IMR-90 (cell line): ENCODE measurements at regions not wholly inside any gene's neighbourhood (a gene's known extent, or its start where the extent isn't known, plus 50 kb on each side); places are given as distances from the start of the nearest gene placed in this dataset.

ENCODE experiments used
- ATAC-seq: fragments of 200-7000 bp; cut with Tn5 transposase; 2 replicates; pipeline ENCODE4 v1.9.1; 2020; ENCODE audit warnings: low read depth, mild to moderate bottlenecking, moderate library complexity
- BruUV-seq: library from RNA; stranded (reverse); fragments of 400-500 nt; replicated peaks from 2 replicates; lab custom pipeline; 2021; lab: Mats Ljungman, UMichigan
- CTCF ChIA-PET: fragments of 300-600 bp; formaldehyde crosslinking; extraction: SDS; loops from one replicate; lab custom pipeline; 2021; ENCODE audit warnings: antibody characterized with exemption; lab: Yijun Ruan, JAX
- POLR2A ChIA-PET: fragments of 300-600 bp; sonication (Branson Sonifier 250); formaldehyde crosslinking; loops from one replicate; lab custom pipeline; 2022; ENCODE audit warnings: antibody characterized with exemption; ENCODE audit not compliant: unreplicated experiment; lab: Charles Lee
- DNase-seq: peaks from one replicate; pipeline ENCODE4 v3.0.0; 2013
- H2AFZ ChIP-seq: replicated peaks from 2 replicates; pipeline ENCODE3; 2013; ENCODE audit warnings: low read length, mild to moderate bottlenecking; ENCODE audit not compliant: poor library complexity
- H2AK5ac ChIP-seq: 2 replicates; pipeline ENCODE4 v1.6.1; 2013; ENCODE audit warnings: low read depth, low read length, inconsistent platforms
- H2AK9ac ChIP-seq: replicated peaks from 2 replicates; pipeline ENCODE3; 2013; ENCODE audit warnings: mild to moderate bottlenecking, low read depth, low read length, moderate library complexity; ENCODE audit not compliant: poor library complexity
- H2BK120ac ChIP-seq: 2 replicates; pipeline ENCODE4 v1.6.1; 2013; ENCODE audit warnings: low read depth, low read length, inconsistent platforms
- H2BK15ac ChIP-seq: 3 replicates; pipeline ENCODE4 v1.6.1; 2013; ENCODE audit warnings: low read depth, low read length, inconsistent platforms
- H2BK20ac ChIP-seq: 2 replicates; pipeline ENCODE4 v1.6.1; 2013; ENCODE audit warnings: low read depth, mild to moderate bottlenecking, inconsistent platforms, low read length, moderate library complexity
- H2BK5ac ChIP-seq: 2 replicates; pipeline ENCODE4 v1.6.1; 2013; ENCODE audit warnings: mild to moderate bottlenecking, low read depth, low read length, inconsistent platforms; ENCODE audit not compliant: poor library complexity, severe bottlenecking
- H3K14ac ChIP-seq: replicated peaks from 2 replicates; pipeline ENCODE4 v1.6.1; 2013; ENCODE audit warnings: low read depth, low read length, inconsistent platforms
- H3K18ac ChIP-seq: 2 replicates; pipeline ENCODE4 v1.6.1; 2013; ENCODE audit warnings: low read depth, low read length, control low read depth
- H3K23ac ChIP-seq: 2 replicates; pipeline ENCODE4 v1.6.1; 2013; ENCODE audit warnings: low read depth, low read length, inconsistent platforms
- H3K27ac ChIP-seq: 2 replicates; pipeline ENCODE4 v1.5.1; 2013; ENCODE audit warnings: mild to moderate bottlenecking, control low read depth, low read length; ENCODE audit not compliant: insufficient read depth
- H3K27me3 ChIP-seq: 2 replicates; pipeline ENCODE4 v1.6.1; 2013; ENCODE audit warnings: low read length; ENCODE audit not compliant: control insufficient read depth, insufficient read depth
- H3K36me3 ChIP-seq: 2 replicates; pipeline ENCODE4 v1.6.1; 2013; ENCODE audit warnings: low read length, mixed read lengths; ENCODE audit not compliant: control insufficient read depth, insufficient read depth
- H3K4ac ChIP-seq: 2 replicates; pipeline ENCODE4 v1.6.1; 2013; ENCODE audit warnings: low read depth, low read length, inconsistent platforms
- H3K4me1 ChIP-seq: 2 replicates; pipeline ENCODE4 v1.6.1; 2013; ENCODE audit warnings: low read length, mixed read lengths; ENCODE audit not compliant: control insufficient read depth, insufficient read depth
- H3K4me2 ChIP-seq: 2 replicates; pipeline ENCODE4 v1.6.1; 2013; ENCODE audit warnings: low read depth, mild to moderate bottlenecking, control low read depth, low read length, moderate library complexity
- H3K4me3 ChIP-seq: 2 replicates; pipeline ENCODE4 v1.5.1; 2013; ENCODE audit warnings: low read depth, mild to moderate bottlenecking, control low read depth, low read length, moderate library complexity; ENCODE audit not compliant: insufficient read depth
- H3K56ac ChIP-seq: 2 replicates; pipeline ENCODE4 v1.6.1; 2013; ENCODE audit warnings: low read length, inconsistent platforms; ENCODE audit not compliant: insufficient read depth; ENCODE audit errors: extremely low read depth
- H3K79me1 ChIP-seq, 2 experiments: 2 replicates each; pipeline ENCODE4 v1.6.1; 2013; ENCODE audit warnings: low read length in 2 of 2, inconsistent platforms in 1 of 2, low read depth in 1 of 2
- H3K9ac ChIP-seq: 2 replicates; pipeline ENCODE4 v1.6.1; 2013; ENCODE audit warnings: low read depth, low read length, control low read depth
- H3K9me1 ChIP-seq: 2 replicates; pipeline ENCODE4 v1.6.1; 2013; ENCODE audit warnings: low read length, inconsistent platforms; ENCODE audit not compliant: insufficient read depth
- H3K9me3 ChIP-seq: 2 replicates; pipeline ENCODE4 v1.6.1; 2013; ENCODE audit warnings: low read length; ENCODE audit not compliant: control insufficient read depth, insufficient read depth
- H4K20me1 ChIP-seq: 2 replicates; pipeline ENCODE4 v1.6.1; 2013; ENCODE audit warnings: low read length, inconsistent platforms; ENCODE audit not compliant: insufficient read depth
- H4K5ac ChIP-seq: 2 replicates; pipeline ENCODE4 v1.6.1; 2013; ENCODE audit warnings: mild to moderate bottlenecking, low read depth, low read length, control low read depth
- H4K8ac ChIP-seq, 2 experiments: 2 replicates each; pipeline ENCODE4 v1.6.1; 2013; ENCODE audit warnings: low read depth in 2 of 2, low read length in 2 of 2, control low read depth in 1 of 2, inconsistent platforms in 1 of 2
- H4K91ac ChIP-seq: 2 replicates; pipeline ENCODE4 v1.6.1; 2013; ENCODE audit warnings: low read depth, low read length, inconsistent platforms; ENCODE audit not compliant: insufficient read depth
- BHLHE40 ChIP-seq: fragments of 150-350 bp; IDR thresholded peaks from 2 replicates; pipeline ENCODE4 v1.6.1; 2016; ENCODE audit warnings: mild to moderate bottlenecking, low read depth, low read length
- CEBPB ChIP-seq: IDR thresholded peaks from 2 replicates; pipeline ENCODE4 v1.6.1; 2012; ENCODE audit warnings: low read depth, low read length, improper control_type of control experiment
- CHD1 ChIP-seq: IDR thresholded peaks from 2 replicates; pipeline ENCODE4 v1.6.1; 2012; ENCODE audit warnings: low read depth, low read length, improper control_type of control experiment
- FOS ChIP-seq: fragments of 150-350 bp; IDR thresholded peaks from 2 replicates; pipeline ENCODE4 v1.6.1; 2016; ENCODE audit warnings: low read depth, low read length
- MAFK ChIP-seq: IDR thresholded peaks from 2 replicates; pipeline ENCODE4 v1.6.1; 2012; ENCODE audit warnings: low read depth, low read length, improper control_type of control experiment
- MAZ ChIP-seq: IDR thresholded peaks from 2 replicates; pipeline ENCODE4 v1.6.1; 2012; ENCODE audit warnings: low read depth, mild to moderate bottlenecking, low read length, improper control_type of control experiment, moderate library complexity, borderline replicate concordance
- MXI1 ChIP-seq: IDR thresholded peaks from 2 replicates; pipeline ENCODE4 v1.6.1; 2012; ENCODE audit warnings: low read depth, mild to moderate bottlenecking, low read length, moderate library complexity, borderline replicate concordance
- NFE2L2 ChIP-seq: fragments of 150-350 bp; IDR thresholded peaks from 2 replicates; pipeline ENCODE4 v1.6.1; 2016; ENCODE audit warnings: low read depth, mild to moderate bottlenecking, low read length
- POLR2A ChIP-seq: IDR thresholded peaks from 2 replicates; pipeline ENCODE4 v1.6.1; 2012; ENCODE audit warnings: mild to moderate bottlenecking, low read depth, low read length
- RCOR1 ChIP-seq: IDR thresholded peaks from 2 replicates; pipeline ENCODE4 v1.6.1; 2012; ENCODE audit warnings: mild to moderate bottlenecking, low read length, improper control_type of control experiment; ENCODE audit not compliant: insufficient replicate concordance
- SMC3 ChIP-seq: fragments of 150-350 bp; IDR thresholded peaks from 2 replicates; pipeline ENCODE4 v1.6.1; 2016; ENCODE audit warnings: low read depth, mild to moderate bottlenecking, antibody characterized with exemption, low read length, moderate library complexity
- WGBS, 2 experiments: methylation state at CpG; one replicate each; pipeline versions ENCODE4 v1.1.5 to v1.1.7; 2013; ENCODE audit warnings: missing lambda C conversion rate in 2 of 2; ENCODE audit not compliant: insufficient read length in 1 of 2; ENCODE audit errors: extremely low coverage in 2 of 2; 5-methylcytosine and 5-hydroxymethylcytosine counted together
- dilution Hi-C: fragments of 300-500 bp; cut with HindIII; formaldehyde crosslinking; loops from one replicate; pipeline ENCODE4 v1.14.3; 2018; ENCODE audit warnings: low sequenced_read_pairs; ENCODE audit not compliant: unreplicated experiment
- in situ Hi-C: fragments of 300-500 bp; cut with MboI; formaldehyde crosslinking; loops from 3 replicates; pipeline ENCODE4 v1.14.3; 2019; ENCODE audit warnings: low sequenced_read_pairs, inconsistent platforms, mixed read lengths
- intact Hi-C: fragments of 100-400 bp; cut with micrococcal nuclease; formaldehyde crosslinking; loops from 2 replicates; pipeline ENCODE4 v1.10.0; 2022
- TF ChIP-seq, protein P1 (sequence below): conservative IDR thresholded peaks from 2 replicates; pipeline ENCODE4 v1.5.1; 2012; ENCODE audit warnings: mild to moderate bottlenecking, low read depth, low read length, improper control_type of control experiment
- TF ChIP-seq, protein P2 (sequence below): fragments of 150-350 bp; IDR thresholded peaks from 2 replicates; pipeline ENCODE4 v1.6.1; 2017; ENCODE audit warnings: mild to moderate bottlenecking, antibody characterized with exemption, low read length, low read depth
- TF ChIP-seq, protein P3 (sequence below): fragments of 150-350 bp; IDR thresholded peaks from 2 replicates; pipeline ENCODE4 v1.6.1; 2016; ENCODE audit warnings: low read depth, mild to moderate bottlenecking, low read length, moderate library complexity, borderline replicate concordance

DNA sequence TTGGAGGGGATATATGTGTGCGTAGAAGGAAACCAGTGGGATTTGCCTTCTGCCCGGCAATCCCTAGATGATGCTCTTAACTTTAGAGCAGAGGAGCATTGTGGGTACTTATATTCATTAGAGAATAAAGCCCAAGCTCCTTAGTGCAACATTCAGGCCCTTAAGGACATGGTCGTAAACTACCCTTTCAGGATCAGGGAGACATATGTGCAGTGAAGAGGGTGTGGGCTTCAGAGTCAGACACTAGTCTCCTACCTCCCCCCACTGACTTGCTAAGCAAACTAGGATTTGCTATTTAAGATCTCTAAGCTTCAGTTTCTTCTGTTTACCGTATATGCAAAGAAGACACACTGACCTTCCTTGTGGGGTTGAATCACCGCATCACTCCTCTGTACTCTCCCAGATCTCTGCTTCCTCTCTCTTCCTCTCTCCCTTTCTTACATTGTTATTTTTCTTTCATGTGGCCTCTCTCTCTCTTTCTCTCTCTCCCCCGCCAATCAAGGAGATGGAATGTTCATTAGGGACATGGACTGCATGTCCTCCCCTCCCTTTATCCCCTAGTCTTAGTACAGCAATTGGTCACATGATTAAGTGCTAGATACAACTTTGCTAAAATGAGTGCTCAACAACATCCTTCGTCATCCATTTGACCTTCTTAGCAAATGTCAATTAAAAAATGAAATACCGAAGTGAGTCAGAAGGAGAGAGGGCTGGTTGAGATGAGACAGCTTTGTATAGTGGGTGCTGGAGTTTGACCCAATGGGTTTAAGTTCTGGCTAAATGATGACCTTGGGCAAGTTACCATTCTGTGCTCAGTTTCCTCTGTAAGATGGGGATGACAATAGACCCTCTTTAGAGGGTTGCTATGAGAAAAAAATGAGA is 91.7 kb downstream of the TMX1 start:
- Histone ChIP-seq H3K27ac (no peak overlapping the region), H3K18ac (peak overlapping the region; percentile 58; the same call in 1 of the 2 replicates), H4K20me1 (no peaks in the 10 kb centered on the region), H2BK5ac (peak overlapping the region; percentile 5), H3K23ac (no peak overlapping the region), H4K91ac (no peak overlapping the region), H2BK120ac (peak overlapping the region; percentile 51; the same call in 1 of the 2 replicates), H2AK5ac (peak overlapping the region; percentile 20; the same call in 1 of the 2 replicates), H3K4ac (peak overlapping the region; percentile 20; the same call in 1 of the 2 replicates), H4K8ac (peak overlapping the region in 1 of 2 experiments; percentile 23; a peak in 1 of 4 replicates), H2AK9ac (no peak overlapping the region), H3K9me1 (peaks cover 4% of the 10 kb centered on the region), H3K36me3 (no peaks in the 10 kb centered on the region), H3K9me3 (no peaks in the 10 kb centered on the region), H3K79me1 (no peaks in the 10 kb centered on the region), H4K5ac (peak overlapping the region; percentile 58), H3K4me2 (no peak overlapping the region), H3K4me3 (no peak overlapping the region), H2AFZ (no peak overlapping the region), H3K14ac (peak overlapping the region; percentile 38), H3K9ac (no peak overlapping the region), H2BK15ac (peak overlapping the region; percentile 54; the same call in 2 of the 3 replicates), H2BK20ac (peak overlapping the region; percentile 39; the same call in 1 of the 2 replicates), H3K4me1 (peaks cover 27% of the 10 kb centered on the region), H3K56ac (no peak overlapping the region), H3K27me3 (no peaks in the 10 kb centered on the region)
- dilution Hi-C loops, result no loop called here
- ATAC-seq, result no peak
- ChIA-PET CTCF (no interaction called here), POLR2A (no interaction called here)
- DNase-seq, result no peak
- 73% methylated on average over 2 of the region's 8 CpGs; no CpG with 5 or more reads in 1 of the 2 experiments for WGBS, 2 experiments
- intact Hi-C loops, result no loop called here
- BruUV-seq, result no TSS peak
- in situ Hi-C loops, result no loop called here
- TF ChIP-seq FOS (no peak), CEBPB (no peak), CHD1 (no peak), MXI1 (no peak), NFE2L2 (no peak), POLR2A (no peak), RCOR1 (no peak), BHLHE40 (no peak), SMC3 (no peak), MAFK (no peak), MAZ (no peak)
- TF ChIP-seq, protein P1, sequence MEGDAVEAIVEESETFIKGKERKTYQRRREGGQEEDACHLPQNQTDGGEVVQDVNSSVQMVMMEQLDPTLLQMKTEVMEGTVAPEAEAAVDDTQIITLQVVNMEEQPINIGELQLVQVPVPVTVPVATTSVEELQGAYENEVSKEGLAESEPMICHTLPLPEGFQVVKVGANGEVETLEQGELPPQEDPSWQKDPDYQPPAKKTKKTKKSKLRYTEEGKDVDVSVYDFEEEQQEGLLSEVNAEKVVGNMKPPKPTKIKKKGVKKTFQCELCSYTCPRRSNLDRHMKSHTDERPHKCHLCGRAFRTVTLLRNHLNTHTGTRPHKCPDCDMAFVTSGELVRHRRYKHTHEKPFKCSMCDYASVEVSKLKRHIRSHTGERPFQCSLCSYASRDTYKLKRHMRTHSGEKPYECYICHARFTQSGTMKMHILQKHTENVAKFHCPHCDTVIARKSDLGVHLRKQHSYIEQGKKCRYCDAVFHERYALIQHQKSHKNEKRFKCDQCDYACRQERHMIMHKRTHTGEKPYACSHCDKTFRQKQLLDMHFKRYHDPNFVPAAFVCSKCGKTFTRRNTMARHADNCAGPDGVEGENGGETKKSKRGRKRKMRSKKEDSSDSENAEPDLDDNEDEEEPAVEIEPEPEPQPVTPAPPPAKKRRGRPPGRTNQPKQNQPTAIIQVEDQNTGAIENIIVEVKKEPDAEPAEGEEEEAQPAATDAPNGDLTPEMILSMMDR, result no peak
- TF ChIP-seq, protein P2, sequence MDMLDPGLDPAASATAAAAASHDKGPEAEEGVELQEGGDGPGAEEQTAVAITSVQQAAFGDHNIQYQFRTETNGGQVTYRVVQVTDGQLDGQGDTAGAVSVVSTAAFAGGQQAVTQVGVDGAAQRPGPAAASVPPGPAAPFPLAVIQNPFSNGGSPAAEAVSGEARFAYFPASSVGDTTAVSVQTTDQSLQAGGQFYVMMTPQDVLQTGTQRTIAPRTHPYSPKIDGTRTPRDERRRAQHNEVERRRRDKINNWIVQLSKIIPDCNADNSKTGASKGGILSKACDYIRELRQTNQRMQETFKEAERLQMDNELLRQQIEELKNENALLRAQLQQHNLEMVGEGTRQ, result no peak
- TF ChIP-seq, protein P3, sequence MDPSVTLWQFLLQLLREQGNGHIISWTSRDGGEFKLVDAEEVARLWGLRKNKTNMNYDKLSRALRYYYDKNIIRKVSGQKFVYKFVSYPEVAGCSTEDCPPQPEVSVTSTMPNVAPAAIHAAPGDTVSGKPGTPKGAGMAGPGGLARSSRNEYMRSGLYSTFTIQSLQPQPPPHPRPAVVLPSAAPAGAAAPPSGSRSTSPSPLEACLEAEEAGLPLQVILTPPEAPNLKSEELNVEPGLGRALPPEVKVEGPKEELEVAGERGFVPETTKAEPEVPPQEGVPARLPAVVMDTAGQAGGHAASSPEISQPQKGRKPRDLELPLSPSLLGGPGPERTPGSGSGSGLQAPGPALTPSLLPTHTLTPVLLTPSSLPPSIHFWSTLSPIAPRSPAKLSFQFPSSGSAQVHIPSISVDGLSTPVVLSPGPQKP, result no peak
